OCI-M2 (cell line): ENCODE measurements at regions not wholly inside any gene's neighbourhood (a gene's known extent, or its start where the extent isn't known, plus 50 kb on each side); places are given as distances from the start of the nearest gene placed in this dataset.
A peak's percentile ranks its signal among the peaks of the same experiment; 100 is the strongest.
"Not testable (repeated sequence)": the region's sequence is repeated elsewhere in the genome, so short reads cannot be mapped to it uniquely, and the experiment has no call there.

Experiments
- DNase-seq: peaks from one replicate; lab custom pipeline; 2025; ENCODE audit not compliant: unreplicated experiment; lab: John Stamatoyannopoulos, UW

DNA sequence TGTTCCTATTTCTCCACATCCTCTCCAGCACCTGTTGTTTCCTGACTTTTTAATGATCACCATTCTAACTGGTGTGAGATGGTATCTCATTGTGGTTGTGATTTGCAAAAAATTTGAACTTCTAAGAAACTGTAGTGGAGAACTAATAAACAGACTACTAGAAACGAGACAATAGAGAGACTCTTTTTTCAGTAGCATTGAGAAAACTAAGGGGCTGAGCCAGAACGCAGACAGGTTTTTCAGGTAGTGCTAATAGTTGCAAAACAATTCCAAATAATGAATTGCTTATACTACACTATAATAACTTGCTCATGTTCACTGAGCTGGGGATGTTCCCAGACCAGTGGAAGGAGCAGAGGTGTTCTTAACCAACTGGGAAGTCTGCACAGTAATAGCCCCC is 98.8 kb upstream of the DPH5 start:
- DNase-seq: no peak

GRCh38 chr1:101123904-101124303 is 98.3 kb upstream of the DPH5 start:
- not testable (repeated sequence) for DNase-seq

GRCh38 chr1:101122452-101123166 is 97.0 kb upstream of the DPH5 start:
- DNase-seq: no peak

GRCh38 chr1:101121975-101122374 is 96.4 kb upstream of the DPH5 start:
- no peak for DNase-seq

GRCh38 chr1:101121504-101121903 is 95.9 kb upstream of the DPH5 start:
- no peak for DNase-seq

- DNase-seq: no peak
Measured at GRCh38 chr1:101120868-101121267, 95.3 kb upstream of the DPH5 start.

DNA sequence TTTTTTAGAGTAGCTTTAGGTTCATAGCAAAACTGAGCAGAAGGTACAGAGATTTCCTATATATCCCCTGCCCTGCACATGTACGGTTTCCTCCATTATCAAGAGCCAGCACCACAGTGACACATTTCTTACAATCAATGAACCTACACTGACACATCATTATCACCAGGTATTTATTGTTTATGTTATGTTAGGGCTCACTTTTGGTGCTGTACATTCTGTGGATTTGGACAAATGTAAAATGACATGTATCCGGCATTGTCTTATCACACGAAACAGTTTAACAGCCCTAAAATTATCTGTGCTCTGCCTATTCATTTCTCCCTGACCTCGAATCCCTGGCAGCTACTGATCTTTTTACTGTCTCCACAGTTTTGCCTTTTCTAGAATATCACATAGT is 93.7 kb upstream of the DPH5 start:
- no peak for DNase-seq

DNA sequence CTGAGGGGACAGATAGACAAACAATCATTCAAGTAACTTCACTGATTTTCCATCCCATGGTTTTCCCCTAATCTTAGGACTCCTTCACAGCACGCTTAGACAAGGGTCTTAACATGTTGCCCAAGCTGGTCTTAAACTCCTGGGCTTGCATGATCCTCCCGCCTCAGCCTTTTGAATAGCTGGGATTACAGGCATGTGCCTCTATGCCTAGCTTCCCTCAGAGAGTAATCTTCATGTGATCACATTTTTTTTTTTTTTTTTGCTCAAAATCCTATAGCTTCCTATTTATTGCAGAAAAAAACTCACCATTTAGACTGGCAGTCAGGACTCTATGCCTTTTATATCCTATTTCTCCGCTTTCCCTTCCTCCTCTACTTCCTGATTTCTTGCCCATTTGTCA is 90.4 kb upstream of the DPH5 start:
- DNase-seq: no peak

- DNase-seq: no peak
Measured at GRCh38 chr1:101115112-101115511, 89.5 kb upstream of the DPH5 start.

GRCh38 chr1:101114128-101114527 is 88.5 kb upstream of the DPH5 start:
- DNase-seq: not testable (repeated sequence)

- DNase-seq: peak; percentile 44
Measured at GRCh38 chr1:101112051-101112780, 86.6 kb upstream of the DPH5 start.

DNA sequence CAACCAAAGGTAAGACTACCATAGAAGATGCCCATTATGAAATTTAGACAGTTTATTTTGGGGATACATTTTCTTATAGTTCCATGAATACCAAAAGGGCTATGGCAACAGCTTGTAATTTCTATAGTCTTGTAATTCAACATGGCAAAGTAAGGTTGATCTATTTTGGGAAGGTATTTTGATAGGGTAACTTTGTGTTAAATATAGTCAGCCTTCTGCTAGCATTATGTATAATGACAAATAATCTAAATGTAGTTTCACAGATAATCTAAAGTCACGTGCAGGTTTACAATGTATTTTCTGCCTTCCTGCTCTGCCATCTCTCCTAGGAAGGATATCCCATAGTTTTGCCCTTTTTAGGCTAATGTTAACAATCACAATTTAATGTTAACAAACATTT is 85.9 kb upstream of the DPH5 start:
- DNase-seq: no peak

GRCh38 chr1:101109791-101110190 is 84.2 kb upstream of the DPH5 start:
- no peak for DNase-seq

- DNase-seq: no peak
Measured at GRCh38 chr1:101108111-101108500, 82.5 kb upstream of the DPH5 start.

DNA sequence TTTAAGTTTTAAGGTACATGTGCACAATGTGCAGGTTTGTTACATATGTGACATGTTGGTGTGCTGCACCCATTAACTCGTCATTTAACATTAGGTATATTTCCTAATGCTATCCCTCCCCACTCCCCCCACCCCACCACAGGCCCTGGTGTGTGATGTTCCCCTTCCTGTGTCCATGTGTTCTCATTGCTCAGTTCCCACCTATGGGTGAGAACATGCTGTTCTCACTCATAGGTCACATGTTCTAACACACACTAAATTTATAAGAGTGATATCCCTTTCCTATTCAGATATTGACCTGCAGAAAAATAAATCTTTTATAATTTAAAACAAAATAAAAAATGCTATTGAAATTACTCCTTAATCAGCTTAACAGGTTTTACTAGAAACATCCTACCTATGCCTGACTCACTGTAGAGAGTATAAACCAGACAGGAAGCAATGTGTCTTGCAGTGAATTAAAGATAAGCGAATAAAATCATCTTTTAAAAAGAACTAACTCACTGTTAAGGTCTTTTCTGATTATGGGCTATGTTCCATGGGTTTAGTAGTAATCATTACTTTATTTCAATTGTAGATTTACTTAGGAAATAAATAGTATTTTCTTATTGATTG is 82.0 kb upstream of the DPH5 start:
- DNase-seq: no peak

DNA sequence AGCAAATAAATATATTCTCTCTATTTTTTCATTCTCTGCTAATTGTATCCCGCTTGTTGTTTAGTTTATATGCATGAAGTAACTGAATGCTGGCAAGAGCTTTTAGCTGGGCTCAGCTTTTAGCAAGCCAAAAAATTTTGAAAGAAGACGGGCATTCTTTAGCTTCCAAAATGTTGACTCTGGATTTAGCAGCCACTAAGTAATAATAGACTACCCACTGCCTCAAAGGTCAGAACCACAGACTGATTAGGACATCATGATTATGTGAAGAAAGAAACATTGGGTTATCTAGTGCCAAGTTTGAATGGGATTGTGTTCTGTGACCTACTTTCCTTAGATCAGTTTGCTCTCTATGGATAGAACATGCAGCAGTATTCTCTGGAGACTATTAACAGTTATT is 80.3 kb upstream of the DPH5 start:
- no peak for DNase-seq

DNA sequence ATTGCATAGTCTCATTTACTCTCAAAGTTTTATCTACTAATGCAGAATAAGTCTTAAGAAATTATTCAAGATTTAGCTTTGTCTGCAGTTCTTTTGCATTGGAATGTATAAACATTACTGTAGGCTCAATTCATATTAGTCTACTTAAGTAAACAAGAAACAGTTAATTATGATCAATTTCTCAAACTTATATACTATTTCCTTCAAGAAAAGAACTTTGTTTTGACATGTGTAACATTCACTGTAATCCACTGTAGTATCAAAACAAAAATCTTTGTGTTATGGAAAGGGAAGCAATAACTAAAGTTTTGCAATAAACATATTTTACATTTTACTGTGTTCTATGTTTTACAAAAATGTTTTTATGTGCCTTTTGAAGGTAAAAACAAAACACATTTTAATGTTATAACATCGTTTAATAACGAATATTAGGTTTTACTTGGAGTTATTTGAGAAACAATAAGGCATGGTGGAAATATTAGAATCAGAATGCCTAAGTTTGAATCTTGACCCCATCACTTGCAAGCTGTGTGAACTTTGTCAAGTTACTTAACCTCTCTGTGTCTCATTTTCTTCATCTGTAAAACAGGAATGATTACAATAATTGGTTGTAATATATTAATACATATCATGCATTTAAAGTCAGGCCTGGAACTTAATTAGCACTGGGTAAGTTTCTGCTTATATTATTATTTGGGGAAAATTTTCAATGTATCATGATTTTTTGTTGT is 77.0 kb upstream of the DPH5 start:
- DNase-seq: no peak

- DNase-seq: no peak
Measured at GRCh38 chr1:101101360-101101759, 75.8 kb upstream of the DPH5 start.

DNA sequence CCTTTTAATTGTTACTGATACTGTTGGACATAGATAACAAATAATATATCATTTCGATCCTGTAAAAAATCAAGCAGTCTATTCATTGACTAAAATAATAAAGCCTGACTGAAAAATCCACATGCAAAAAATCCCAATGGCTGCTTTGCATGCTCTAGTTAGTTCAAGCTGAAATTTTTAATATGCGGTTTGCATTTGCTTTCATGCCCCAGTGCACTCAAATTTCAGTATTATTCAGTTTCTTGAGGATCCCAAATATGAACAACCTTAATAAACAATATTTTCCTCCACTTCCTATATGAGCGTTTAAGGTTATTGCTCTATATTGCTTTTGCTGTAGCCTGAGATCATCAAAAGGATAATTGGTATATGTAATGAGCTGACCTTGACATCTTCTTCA is 75.1 kb upstream of the DPH5 start:
- no peak for DNase-seq

DNA sequence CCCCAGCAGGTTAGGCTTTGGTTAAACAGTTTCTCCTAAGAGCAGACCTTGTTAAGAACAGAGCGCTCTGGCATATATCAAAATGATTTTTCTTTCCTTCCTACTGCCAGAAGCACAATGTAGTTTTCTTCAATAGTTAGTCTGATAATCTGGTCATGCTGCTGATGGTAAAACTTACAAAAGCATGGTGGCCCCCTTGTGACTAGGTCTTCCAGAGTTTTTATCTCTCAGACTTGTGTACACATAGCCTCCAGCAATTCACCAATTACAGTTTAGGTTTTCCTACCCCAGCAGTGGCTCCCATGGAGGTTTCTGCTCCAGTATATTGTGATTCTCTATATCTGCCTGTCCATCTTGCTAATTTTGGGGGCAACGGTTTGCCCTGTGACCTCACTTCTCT is 73.3 kb upstream of the DPH5 start:
- DNase-seq: no peak

GRCh38 chr1:101098327-101098726 is 72.7 kb upstream of the DPH5 start:
- no peak for DNase-seq
